HG03469 (cell line): ENCODE measurements at regions not wholly inside any gene's neighbourhood (a gene's known extent, or its start where the extent isn't known, plus 50 kb on each side); places are given as distances from the start of the nearest gene placed in this dataset.
"Not testable (repeated sequence)": the region's sequence is repeated elsewhere in the genome, so short reads cannot be mapped to it uniquely, and the experiment has no call there.

Experiments used
- ATAC-seq: cut with Tn5 transposase; IDR thresholded peaks from one replicate; pipeline ENCODE4 v1.9.1; 2021; ENCODE audit warnings: mild to moderate bottlenecking, moderate library complexity, moderate number of reproducible peaks; ENCODE audit not compliant: unreplicated experiment

DNA sequence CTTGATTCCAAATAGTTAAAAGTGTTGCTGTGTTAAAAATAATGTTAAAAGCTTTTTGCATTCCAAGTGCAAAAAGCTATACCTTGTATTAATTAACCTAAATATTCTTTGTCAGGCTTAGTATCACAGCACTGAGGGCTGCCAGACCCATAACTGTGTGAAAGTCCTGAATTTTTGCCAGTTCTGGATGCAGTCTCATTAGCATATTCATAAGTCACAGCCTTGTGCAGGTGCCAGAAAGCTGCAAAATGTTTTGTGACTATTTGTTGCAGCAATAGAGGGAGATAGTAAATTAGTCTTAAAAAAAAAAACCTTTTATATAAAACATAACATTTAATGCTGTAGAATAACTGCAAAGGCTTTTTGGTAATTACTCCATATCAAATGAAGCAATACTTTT lies 56.6 kb downstream of the SLITRK1 start:
- ATAC-seq, result no peak

DNA sequence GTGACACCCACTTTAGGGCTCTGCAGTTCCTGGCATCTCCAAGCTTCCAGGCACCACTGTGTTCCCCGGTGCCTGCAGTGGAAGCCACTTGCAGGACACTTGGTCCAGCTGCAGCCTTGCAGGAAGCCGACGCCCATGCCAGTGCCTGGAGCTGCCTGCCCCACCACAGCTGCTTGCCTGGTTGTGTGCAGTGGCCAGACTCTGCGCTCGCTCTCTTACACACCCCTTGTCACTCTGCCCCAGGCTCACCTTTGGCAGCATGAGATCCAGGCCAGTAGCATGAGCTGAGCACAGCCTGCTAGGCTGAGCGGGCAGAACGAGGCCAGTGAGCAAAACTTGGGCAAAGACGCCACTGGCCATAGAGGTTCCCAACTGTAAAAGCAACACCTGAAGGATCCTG lies 57.7 kb downstream of the SLITRK1 start:
- ATAC-seq, result no peak

DNA sequence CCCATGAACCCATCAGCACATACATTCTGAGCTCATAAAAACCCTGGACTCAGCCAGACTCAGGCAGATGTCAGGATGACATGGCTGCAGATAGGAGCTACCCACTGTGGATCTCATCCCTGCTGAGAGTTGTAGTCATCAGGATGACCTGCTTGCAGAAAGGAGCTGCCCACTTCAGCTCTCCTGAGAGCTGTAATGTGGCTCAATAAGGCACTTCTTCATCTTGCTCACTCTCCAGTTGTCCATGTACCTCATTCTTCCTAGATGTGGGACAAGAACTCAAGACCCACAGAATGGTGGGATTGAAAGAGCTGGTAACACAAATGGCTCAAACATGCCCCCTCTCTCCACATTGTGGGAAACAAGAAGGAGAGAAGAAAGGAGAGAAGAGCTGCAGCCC lies 58.2 kb downstream of the SLITRK1 start:
- ATAC-seq, result no peak

DNA sequence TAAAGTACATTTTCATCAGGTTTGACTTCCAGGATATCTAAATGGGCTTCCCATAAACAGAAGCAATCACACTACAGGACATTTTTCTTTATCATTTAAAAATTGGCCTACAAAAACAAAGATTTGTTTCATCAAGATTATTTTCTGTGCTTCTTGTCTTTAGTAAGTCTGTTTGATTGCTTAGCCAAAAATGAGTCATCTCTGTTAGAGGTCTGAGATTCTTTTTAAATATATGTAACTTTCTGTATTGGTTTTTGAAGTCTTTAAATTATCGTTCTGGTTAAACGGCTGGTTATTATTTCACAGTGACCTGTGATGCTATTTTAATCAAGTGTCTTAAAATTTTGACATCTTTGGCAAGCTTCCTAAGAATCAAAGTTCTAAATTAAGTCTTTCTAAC lies 62.7 kb downstream of the SLITRK1 start:
- ATAC-seq, result no peak

DNA sequence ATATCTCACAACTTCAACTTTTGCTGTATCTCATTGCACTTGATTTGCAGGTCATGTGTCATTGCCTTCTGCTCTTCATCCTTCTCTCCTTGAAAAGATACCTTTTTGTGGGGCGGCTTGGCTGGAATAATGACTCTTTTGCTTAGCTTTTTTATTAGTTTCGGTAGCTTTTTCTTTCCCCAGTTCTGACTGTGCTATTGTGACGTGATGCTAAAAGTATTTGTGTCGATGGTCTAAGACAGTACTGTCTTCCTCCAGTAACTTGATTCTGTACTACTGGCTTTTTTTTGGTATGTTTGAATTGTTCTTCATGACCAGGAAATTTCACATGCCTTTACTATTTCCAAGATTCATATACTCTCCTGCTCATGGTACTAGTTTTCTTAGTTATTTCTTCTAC lies 63.1 kb downstream of the SLITRK1 start:
- no peak for ATAC-seq

DNA sequence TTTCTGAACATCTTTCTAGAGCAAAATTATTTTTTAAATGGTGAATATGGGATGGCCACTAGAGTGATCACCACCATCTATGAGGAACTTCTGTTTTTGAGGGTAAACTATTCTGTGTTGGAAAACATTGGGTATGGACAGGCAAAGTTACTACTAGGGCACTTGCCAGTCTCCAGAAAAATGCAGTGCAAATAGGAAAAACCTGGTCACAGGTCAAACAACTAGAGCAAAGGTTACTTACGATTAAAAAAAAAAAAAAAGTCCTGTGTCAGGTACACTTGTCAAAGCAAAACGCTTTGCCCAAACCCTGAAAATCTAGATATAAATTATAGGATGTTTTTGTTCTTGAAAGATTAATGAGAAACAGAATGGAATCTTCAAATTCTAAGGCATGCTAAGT lies 66.2 kb downstream of the SLITRK1 start:
- ATAC-seq, result no peak

DNA sequence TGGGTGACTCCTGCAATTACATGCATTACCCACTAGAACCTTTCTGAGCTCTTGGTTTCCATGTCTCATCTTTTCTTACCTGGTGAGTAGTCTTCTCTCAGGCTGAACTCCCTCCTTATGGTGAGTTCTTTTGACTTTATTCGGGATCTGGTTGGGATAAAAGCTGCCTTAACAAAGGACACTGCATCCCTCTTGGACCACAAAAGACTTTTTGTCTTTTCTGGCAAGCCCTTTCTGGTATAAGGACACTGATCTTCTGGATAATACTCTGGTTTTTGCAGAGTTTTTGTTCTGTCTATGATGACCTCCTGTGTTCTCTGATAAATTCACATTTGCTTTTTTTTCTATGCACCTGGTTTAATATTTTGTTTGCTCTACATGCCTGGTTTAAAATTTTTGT lies 66.7 kb downstream of the SLITRK1 start:
- no peak for ATAC-seq

DNA sequence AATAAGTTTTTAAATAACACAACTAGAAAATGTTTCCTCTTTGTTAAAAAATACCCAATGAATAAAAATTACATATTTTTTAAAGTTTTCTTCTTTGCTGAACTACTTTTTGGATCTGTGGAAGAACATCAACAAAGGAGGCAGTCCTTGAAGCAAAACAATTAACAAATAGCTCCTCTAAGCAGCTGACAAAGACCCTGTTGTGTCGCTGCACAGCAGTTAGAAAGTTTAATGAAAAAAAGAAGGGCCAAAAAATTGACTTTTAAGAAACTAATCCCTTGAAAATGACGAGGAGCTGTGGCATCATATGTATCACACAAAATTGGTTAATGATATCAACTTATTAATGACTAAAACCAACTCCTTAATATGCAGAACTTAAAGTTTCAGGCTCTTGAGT lies 72.1 kb downstream of the SLITRK1 start:
- ATAC-seq, result no peak

DNA sequence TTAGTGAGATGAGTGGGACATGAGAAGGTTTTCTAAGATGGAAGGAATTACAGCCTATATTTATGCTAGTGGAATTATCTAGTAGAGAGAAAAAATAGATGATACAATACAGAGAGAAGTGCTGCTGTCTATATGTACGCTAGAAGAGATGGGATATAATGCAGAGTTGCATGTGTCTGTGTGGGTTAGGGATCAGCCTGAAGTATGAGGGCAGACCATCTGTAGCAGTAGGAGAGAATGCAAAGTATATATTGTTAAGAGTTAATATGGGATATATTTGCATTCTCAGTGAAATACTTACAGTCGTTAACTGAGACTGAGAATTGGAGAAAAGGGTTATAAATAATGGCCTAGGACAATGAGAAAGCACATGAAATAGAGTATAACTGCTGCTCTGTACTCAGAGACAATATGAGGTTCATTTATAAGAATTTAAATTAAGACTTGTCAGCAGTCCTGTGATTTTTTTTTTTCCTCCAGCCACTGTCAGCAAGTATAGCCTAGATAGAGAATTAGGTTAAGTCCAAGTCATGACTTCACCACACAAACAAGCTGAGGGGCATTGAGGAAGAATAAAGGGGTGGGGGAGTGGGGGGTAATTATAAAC lies 77.8 kb downstream of the SLITRK1 start:
- ATAC-seq, result no peak

DNA sequence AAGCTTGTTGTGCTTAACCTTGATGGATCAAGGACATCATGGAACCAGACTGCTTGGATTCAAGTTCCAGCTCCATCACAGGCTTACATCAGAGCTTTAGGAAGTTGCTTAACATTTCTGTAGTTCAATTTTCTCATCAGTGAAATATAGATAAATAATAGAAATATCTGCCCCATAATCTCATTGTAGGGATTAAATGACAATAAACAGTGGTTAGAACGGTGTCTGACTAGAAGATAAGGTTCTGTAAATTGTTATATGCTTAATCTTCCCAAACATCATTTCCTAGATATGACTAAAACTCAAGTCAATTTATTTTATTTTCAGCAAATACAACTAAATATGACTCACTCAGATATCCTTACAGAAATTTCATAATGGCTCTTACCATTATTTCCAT lies 83.5 kb downstream of the SLITRK1 start:
- ATAC-seq, result no peak

DNA sequence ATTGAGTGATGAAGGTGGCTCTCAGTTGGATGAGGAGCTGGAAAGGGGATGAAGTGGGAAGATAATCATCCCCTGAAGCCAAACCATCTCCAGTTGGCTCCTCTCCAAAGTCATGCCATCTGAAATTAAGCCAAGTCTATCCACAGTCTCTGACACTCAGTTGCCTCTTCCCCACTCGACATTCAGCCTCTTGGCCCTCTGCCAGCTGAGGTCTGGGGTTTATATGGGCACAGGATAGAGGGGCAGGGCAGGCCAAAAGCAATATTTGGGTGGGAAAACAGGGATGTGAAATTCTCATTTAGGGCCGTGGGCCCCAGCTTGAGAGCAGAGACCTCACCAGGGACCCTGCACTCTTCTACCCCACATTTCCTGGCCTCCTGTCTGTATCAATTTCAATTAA lies 85.9 kb downstream of the SLITRK1 start:
- no peak for ATAC-seq

DNA sequence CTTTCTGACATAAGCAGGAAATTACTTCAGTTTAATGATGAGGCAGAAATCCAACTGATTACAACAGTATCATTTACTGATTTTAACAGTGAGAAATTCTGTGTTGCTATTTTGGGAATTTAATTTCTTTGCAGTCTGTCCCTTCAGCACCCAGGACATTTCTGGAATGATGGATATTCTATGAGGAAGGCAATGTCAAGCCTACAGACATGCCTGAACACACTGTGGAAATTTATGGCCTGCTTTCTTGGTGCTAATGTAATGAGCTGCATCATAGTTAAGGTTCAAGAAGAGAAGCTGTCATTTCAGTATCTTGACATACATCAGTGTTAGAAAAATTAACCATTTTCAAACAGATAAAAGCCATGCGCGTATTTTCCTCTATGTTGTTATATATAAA lies 87.7 kb downstream of the SLITRK1 start:
- ATAC-seq, result no peak

DNA sequence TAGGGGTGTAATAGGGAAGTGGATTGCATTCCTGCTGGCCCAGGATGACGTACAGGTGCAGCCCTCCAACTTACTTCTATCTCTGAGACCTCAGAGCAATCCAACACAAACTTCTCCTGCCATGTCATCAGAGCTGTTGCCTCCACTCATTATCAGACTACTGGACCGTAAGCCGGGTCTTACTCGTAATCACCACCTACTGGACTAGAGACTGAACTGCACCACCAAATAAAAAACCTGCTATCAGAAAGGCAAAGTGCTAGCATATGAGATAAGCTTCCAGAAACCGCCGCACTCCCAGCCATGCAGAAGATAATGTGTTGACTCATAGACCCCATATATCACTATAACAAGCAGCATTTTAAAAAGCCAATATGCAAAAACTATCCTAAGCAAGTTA lies 102.0 kb downstream of the SLITRK1 start:
- ATAC-seq, result no peak

DNA sequence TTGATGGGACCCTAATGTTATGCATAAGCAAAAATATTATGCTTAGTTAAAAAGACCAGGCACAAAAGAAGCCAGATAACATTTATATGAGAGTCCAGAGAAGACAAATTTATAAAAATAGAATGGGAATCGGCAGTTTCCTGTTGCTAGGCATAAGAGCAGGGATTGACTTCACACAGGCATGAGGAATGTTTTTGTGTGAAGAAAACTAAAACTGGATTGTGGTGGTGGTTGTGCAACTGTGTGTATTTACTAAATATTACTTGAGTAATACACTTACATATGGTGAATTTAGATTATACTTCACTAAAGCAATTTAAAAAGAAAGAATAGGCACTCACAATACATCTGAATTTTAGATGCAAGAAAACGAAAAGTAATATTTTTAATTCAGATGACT lies 108.3 kb downstream of the SLITRK1 start:
- ATAC-seq, result no peak

DNA sequence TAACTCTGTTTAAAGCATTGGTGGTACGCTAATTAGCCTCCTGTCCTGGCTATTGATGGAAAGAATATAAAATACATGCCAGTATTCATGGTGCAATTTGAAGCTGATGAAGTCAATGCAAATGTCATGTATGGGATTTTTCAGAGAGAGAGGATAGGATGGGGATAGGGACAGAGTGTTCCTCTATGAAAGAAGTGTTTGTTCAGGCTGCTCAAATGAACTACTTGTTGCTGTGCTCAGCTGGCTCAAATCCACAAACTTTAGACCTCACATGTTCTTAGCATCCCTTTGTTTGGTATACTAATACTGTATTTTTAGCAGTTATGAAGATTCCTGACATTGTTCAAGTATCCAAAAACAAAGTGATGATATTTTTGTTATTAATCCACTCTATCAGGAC lies 116.5 kb downstream of the SLITRK1 start:
- ATAC-seq, result no peak

DNA sequence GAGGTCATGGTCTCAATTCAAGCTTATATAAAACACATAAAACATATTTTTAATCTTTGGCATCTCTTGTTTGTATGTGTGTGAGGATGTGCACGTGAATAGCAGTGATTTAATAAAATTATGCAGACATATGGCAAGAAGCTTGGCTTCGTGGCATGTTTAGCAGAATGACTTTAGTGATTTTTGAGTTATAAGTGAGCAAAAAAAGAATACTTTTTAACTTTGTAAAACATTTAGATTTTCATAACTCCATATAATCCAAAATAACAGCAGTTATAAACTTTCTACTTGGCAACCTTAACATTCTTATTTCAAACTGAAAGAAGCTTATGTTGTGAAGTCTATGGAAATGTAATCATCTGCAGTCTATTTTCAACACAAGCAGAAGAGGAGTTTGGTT lies 120.6 kb downstream of the SLITRK1 start:
- ATAC-seq, result no peak

DNA sequence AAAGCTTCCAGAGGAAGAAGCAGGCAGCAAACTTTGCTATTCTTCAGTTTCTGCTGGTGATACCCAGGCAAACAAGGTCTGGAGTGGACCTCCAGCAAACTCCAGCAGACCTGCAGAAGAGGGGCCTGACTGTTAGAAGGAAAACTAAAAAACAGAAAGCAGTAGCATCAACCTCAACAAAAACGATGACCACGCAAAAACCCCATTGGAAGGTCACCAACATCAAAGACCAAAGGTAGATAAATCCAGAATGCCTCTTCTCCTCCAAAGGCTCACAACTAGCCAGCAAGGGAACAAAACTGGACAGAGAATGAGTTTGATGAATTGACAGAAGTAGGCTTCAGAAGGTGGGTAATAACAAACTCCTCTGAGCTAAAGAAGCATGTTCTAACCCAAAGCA lies 127.1 kb downstream of the SLITRK1 start:
- not testable (repeated sequence) for ATAC-seq

DNA sequence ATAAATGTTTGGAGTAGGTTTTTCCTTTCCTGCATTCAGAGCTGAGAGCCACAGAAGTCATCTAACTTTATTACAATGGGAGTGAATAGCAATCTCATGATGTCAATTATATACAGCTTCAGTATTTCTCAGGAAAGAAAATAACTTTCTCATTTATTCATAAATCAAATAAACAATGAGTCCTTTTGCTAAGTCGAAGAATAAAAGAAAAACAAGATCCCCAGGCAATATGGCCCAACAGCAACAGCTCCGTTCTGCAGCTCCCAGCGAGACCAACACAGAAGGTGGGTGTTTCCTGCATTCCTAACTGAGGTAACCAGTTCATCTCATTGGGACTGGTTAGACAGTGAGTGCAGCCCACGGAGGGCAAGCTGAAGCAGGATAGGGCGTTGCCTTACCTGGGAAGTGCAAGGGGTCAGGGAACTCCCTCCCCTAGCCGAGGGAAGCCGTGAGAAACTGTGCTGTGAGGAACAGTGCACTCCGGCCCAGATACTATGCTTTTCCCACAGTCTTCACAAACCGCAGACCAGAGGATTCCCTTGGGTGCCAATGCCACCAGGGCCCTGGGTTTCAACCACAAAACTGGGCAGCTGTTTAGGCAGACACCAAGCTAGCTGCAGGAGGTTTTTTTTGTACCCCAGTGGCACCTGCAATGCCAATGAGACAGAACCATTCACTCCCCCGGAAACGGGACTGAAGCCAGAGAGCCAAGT lies 128.2 kb downstream of the SLITRK1 start:
- ATAC-seq, result no peak

DNA sequence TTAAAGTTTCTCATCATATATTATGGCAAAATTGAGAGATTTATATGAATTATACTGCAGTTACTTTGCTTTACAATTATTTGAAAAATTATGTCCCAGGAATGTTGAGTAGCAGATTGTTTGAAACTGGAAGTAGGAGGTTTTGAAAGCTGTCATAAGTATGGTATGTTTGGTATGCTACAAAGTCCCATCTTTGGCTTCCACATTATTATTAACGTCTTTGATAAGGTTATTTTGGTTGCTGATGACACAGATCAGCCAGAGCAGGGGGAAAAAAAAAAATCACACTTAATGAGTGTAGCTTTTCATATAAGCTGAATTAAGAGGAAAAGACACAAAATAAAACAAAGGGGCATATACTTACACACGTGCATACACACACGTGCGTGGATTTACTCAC lies 130.1 kb downstream of the SLITRK1 start:
- no peak for ATAC-seq

DNA sequence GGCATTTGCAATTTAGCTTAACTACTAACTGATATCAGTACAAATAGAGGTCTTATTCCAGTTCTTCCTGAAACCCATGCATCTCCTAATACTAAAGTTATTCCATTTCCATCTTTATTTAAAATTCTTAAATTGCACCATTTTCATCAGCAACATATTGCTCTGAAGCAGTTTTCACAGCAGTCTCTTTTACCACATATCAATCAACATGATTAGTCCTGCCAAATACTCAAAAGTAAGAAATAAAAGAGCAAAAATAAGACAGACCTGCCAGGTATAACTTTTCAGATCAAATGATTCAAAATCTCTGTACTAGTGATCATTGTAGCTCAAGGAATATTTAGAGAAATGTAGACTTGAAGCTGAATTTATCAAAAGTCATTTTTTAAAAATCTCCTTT lies 141.7 kb downstream of the SLITRK1 start:
- ATAC-seq, result no peak

DNA sequence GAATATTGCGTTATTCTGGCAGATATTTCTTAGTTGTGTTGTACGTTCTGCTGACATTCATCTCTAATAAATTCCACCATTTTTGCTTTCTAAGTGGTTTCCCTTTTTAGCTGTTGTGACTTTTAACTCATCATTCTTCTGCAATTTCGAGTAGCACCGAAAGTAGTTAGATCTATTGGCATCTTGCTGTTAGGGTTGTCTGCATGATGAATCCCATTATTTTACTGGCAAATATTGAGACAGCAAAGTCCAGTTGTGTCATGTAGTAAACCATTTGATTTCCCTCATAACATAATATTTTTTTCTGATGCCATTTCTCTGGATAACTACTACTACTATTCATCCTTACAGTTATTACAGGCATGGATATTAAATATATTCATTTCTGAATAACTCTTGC lies 143.9 kb downstream of the SLITRK1 start:
- no peak for ATAC-seq

DNA sequence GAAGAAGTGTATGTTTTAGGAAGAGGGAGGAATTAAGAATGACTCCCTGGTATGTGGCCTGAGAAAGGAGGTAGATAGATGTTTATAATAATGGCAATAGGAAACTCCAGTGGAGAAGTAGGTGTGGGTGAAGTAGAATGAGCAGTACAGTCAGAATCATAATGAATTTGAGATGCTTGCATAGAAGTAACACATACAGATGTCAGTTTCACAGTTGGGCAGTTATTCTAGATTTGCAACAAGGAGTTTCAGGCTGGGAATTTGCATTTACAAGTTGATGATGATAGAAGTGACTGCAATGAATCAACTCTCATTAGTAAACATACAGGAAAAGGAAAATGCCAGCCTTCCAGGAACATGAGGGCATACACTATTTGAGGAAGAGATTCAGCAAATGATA lies 149.0 kb downstream of the SLITRK1 start:
- ATAC-seq, result no peak

DNA sequence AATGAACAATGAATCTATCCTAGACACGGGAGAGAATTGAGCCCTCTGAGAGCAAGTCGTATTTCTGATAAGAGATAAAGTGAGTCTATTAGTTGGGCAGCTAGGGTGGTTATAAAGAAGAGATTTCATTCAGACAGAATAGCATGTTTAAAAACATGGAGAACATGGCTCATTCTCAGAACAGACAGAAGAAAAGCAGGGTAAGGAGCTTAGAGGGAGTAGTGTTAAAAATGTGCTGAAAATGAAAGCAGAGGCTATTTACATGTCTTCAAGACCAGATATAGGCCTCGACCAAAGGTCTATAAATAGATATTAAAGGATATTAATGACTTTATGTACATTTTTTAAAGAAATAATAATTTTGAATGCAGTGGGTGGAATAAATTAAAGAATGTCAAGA lies 149.5 kb downstream of the SLITRK1 start:
- ATAC-seq, result no peak
